SK-N-SH treated with all-trans-retinoic acid at 6 μM for 48 hours (cell line): ENCODE measurements at regions not wholly inside any gene's neighbourhood (a gene's known extent, or its start where the extent isn't known, plus 50 kb on each side); places are given as distances from the start of the nearest gene placed in this dataset.

Experiments used
- CREB5 ChIP-seq: fragments of 250-450 bp; sonication (Bioruptor Pico); IDR thresholded peaks from 2 replicates; pipeline ENCODE4 v1.5.1; 2020; ENCODE audit warnings: low read depth, mild to moderate bottlenecking, moderate library complexity
- CSRNP3 ChIP-seq: fragments of 250-450 bp; sonication (Bioruptor Pico); IDR thresholded peaks from 2 replicates; pipeline ENCODE4 v1.5.1; 2021; ENCODE audit warnings: mild to moderate bottlenecking, moderate library complexity
- GLIS3 ChIP-seq: fragments of 250-450 bp; sonication (Bioruptor Pico); IDR thresholded peaks from 2 replicates; pipeline ENCODE4 v1.5.0; 2020; ENCODE audit warnings: mild to moderate bottlenecking, moderate library complexity
- ISL1 ChIP-seq: fragments of 250-450 bp; sonication (Bioruptor Pico); IDR thresholded peaks from 2 replicates; pipeline ENCODE4 v2.1.2; 2022; ENCODE audit warnings: mild to moderate bottlenecking, moderate library complexity
- OSR1 ChIP-seq: fragments of 250-450 bp; sonication (Bioruptor Pico); IDR thresholded peaks from 2 replicates; pipeline ENCODE4 v1.8.0; 2022; ENCODE audit warnings: moderate library complexity, mild to moderate bottlenecking, inconsistent platforms
- PPARA ChIP-seq: fragments of 250-450 bp; sonication (Bioruptor Pico); IDR thresholded peaks from 2 replicates; pipeline ENCODE4 v1.5.0; 2020; ENCODE audit warnings: mild to moderate bottlenecking, borderline replicate concordance
- RARB ChIP-seq: fragments of 250-450 bp; sonication (Bioruptor Pico); IDR thresholded peaks from 2 replicates; pipeline ENCODE4 v1.8.0; 2021; ENCODE audit warnings: mild to moderate bottlenecking, moderate library complexity
- TOX ChIP-seq: fragments of 250-450 bp; sonication (Bioruptor Pico); IDR thresholded peaks from 2 replicates; pipeline ENCODE4 v1.8.0; 2021; ENCODE audit warnings: mild to moderate bottlenecking, moderate library complexity, borderline replicate concordance
- ZFP30 ChIP-seq: fragments of 450-650 bp; formaldehyde crosslinking; IDR thresholded peaks from 2 replicates; pipeline ENCODE4 v1.5.0; 2022; ENCODE audit warnings: mild to moderate bottlenecking, moderate library complexity

- TF ChIP-seq ZFP30 (CRISPR knock-in tag) (no peak), RARB (CRISPR knock-in tag) (no peak), TOX (CRISPR knock-in tag) (no peak), CSRNP3 (CRISPR knock-in tag) (no peak), PPARA (no peak), OSR1 (no peak), GLIS3 (CRISPR knock-in tag) (no peak), CREB5 (no peak), ISL1 (no peak)
Measured at GRCh38 chr3:31196261-31196660, 301.8 kb upstream of the GADL1 start.
